Sciatic nerve (tissue), 2 donors: ENCODE measurements at regions not wholly inside any gene's neighbourhood (a gene's known extent, or its start where the extent isn't known, plus 50 kb on each side); places are given as distances from the start of the nearest gene placed in this dataset.

Experiments used
- ATAC-seq: fragments of 200-7000 bp; cut with Tn5 transposase; one replicate; pipeline ENCODE4 v1.9.1; 2020; ENCODE audit warnings: mild to moderate bottlenecking, moderate library complexity
- DNase-seq: peaks from one replicate; pipeline ENCODE4 v3.0.0-alpha.2; 2020; ENCODE audit warnings: low spot score
- intact Hi-C: fragments of 100-400 bp; cut with DNase I; formaldehyde crosslinking; loops from one replicate; pipeline ENCODE4 v1.14.2; 2022
- donor health status: DM: no; HTN: no; CAD: no.
- donor health status: DM: no; HTN: no; CAD: no.

DNA sequence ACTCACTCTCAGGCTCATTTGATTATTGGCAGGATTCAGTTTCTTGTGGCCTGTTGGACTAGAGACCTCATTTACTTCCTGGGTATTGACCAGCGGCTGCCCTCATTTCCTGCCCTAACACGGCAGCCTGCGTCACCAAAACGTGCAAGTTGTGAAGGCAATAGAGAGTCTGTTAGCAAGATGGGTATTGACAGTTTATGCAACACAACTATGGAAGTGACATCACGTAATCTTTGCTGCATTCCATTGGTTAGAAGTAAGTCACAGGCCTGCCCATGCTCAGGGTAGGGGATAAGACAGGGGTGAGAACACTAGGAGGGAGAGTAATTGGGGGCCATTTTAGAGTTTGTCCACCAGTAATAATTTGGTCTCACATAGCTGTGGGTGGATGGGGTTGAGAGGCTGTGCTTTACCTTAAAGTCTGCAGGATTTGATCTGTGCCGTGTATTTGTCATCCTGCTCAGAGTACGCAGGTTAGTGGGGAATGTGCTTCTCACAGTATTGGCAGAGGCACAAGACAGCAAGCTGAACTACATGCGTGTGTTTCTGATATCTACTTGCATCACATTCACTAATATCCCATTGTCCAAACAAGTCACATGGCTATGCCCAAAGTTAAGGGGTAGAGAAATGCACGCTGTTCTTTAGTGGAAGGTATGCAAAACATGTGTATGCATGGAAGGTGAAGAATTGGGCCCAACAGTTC is 83.3 kb downstream of the EDEM1 start:
- DNase-seq, result no peak
- no peak for ATAC-seq
- intact Hi-C loops, result no loop called here

DNA sequence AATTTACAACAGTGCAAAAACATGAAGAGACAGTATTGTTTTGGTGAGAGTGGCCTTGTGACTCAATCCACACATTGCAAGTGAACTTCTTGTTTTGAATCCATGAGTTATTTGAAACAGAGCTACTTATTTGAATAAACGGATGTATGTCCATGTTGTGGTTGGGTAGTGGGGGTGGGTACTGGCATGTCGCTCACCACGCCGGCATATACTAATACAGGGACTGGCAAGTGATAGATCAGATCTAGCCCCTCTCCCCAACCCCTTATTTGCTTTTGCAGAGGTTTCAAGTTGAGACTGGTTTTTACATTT is 83.8 kb downstream of the EDEM1 start:
- intact Hi-C loops, result no loop called here
- DNase-seq, result no peak
- ATAC-seq, result no peak

DNA sequence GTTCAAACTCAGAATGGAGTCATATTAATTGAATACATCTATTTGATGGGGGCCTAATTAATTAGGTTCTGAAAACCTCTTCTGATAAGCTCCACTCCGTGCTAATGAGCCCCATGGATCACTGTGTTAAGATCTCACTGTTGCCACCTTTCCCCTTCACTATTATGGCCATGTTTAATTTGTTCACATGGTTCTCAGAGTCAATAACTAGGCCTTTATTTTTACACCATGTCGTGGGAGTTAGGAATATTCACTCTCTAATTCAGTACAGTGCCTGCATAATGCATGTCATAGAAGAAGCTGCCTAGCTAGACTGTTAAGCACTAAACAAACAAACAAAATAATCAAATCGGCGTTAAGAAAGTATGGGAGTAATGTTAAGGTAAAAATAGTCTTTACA is 84.9 kb downstream of the EDEM1 start:
- ATAC-seq, result no peak
- no peak for DNase-seq
- intact Hi-C loops, result no loop called here

DNA sequence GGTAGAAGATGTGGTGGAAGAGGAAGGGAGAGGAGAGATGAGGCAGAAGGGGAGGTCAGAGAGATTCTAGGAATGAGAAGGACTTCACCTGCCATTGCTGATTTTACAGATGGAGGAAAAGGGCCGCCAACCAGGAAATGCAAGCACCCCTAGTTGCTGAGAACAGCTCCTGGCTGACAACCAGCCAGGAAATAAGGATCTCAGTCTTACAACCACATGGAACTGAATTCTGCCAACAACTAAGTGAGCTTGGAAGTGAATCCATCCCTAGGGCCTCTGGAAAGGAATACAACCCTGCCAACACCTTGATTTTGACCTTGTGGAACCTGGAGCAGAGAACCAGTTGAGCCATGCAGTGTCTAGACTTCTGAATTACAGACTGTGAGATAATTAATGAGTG is 86.6 kb downstream of the EDEM1 start:
- no peak for DNase-seq
- no peak for ATAC-seq
- intact Hi-C loops, result no loop called here

DNA sequence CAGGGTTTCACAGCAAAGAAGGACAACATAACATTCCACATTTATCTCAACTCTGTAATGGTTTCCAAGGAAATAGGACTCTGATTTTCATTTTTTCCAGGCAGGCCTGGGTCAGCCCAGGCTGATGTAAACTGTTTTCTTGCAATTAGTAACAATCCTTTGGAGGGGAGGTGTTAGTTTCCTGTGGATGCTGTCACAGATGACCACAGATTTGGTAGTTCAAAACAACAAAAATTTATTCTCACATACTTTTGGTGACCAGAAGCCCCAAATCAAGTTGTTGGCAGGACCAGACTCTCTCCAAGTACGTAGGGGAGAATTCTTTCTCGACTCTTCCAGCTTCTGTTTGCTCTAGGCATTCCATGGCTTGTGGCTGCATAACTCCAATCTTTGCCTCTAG is 88.0 kb downstream of the EDEM1 start:
- intact Hi-C loops, result no loop called here
- no peak for DNase-seq
- no peak for ATAC-seq

DNA sequence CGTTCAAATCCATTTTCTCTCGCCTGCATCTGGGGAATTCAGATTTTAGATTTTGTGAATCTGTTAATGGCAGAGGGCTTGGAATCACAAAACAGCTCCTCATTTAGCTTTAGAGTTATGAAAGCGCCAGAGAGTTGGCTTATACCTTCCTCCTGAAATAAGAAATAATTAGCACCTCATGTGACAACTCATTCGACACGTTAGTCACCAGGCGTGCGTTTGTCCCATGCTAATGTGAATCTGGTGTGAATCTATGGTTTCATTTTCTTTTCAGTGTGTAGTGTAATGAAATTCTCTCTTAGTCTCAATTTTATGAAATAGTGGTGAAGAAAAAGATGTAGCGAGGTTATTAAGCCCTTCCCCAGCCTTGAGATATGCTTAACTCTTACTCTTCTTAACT is 89.4 kb downstream of the EDEM1 start:
- ATAC-seq, result no peak
- intact Hi-C loops, result no loop called here
- no peak for DNase-seq

DNA sequence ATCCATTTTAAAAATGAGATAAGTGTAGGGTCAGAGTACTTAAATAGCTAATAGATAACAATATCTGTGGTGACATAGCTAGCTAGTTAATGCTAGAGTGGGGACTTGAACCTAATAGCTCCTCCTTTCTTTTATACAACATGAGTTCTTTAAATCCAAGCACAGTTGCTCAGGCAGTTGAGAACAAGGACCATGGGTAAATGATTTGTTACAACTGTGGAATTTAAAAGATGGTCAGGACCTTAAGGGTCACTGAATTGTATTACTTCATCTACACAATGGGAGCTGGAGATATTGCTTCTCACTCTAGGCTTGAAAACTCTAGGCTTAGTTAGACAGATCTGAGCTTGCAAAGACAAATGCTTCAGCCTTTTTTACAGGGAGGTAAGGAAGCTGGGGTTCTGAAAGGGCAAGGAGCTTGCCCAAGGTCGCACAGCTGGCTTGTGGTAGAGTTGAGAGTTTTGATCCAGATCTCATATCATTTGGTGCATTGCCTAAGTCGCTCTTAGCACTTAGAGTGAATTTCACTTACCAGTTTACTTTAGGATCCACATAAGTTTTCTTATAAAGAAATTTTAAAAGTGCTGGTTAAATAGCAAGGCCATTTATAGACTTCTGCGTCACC is 90.2 kb downstream of the EDEM1 start:
- no peak for ATAC-seq
- no peak for DNase-seq

DNA sequence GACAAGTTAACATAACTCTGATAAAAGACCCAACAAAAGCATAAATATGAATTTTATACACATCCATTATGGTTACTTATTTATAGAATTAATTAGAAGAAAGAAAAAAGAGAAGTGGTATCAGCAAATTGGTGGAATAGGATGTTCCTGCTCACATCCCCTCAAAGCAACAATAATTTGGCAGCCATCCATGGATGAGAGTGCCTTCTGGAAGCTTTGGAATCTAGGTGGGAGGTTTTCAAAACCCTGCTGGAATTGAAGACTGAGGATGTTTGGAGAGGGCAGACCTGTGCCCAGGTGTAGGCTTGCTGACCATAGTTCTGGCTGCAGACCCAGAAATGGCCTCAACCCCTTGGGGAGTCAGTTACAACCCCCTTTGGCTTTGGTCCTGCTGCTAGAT is 91.2 kb downstream of the EDEM1 start:
- DNase-seq, result no peak
- no peak for ATAC-seq
- intact Hi-C loops, result no loop called here

More for the DNA sequence above, 90.2 kb downstream of the EDEM1 start:
- intact Hi-C loops, result no loop called here

DNA sequence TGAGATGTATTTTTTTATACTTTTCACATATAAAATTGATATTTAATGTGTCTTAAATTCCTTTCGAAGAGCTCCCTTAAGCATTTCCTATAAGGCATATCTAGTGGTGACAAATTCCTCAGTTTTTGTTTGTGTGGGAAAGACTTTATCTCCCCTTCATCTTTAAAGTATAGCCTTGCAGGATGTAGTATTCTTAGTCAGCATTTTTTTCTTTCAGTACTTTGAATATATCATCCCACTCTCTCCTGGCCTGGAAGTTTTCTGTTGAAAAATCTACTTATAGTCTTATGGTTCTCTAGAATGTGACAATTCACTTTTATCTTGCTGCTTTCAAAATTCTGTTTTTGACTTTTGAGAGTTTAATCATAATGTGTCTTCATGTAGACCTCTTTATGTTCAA is 95.2 kb downstream of the EDEM1 start:
- no peak for DNase-seq
- ATAC-seq, result no peak
- intact Hi-C loops, result no loop called here

DNA sequence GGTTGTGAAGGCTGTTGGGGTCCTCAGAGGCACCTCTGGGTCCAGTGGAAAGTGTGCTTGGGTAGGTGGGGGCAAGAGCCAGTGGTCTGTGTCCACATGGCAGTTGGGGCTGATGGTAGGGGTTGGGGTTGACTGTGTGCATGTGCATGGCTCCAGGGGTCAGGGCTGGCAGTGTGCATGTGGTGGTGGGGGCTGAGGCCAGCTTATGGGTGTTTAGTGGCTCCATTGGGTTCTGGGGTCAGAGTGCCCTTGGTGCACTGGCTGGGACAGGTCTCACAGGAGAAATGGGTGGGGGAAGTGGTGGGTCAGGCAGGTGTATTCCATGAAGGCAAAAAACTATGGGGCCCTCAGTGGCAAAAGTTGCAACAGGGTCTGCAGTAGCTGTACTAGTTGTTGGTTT is 97.9 kb downstream of the EDEM1 start:
- ATAC-seq, result no peak
- no peak for DNase-seq
- intact Hi-C loops, result no loop called here

DNA sequence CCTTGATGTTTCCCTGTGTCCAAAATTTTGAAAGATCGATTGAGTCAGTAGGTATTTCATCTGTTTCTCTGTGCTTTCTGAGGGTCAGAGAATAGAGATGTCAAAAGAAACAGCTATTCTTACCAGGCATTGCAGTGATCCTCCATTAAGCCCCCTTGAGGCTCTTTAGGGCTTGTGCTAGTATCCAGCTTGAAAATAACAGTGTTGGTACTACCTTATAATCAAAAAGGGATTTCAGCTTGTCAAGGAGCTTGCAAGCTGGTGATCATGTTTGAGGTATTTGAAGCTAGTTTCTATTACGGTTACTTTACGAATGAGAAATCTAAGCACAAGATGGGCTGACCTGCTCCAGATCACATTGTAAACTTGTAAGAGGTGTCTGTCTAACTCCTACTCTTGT is 103.4 kb downstream of the EDEM1 start:
- intact Hi-C loops, result no loop called here
- ATAC-seq (no peak), DNase-seq (no peak)

DNA sequence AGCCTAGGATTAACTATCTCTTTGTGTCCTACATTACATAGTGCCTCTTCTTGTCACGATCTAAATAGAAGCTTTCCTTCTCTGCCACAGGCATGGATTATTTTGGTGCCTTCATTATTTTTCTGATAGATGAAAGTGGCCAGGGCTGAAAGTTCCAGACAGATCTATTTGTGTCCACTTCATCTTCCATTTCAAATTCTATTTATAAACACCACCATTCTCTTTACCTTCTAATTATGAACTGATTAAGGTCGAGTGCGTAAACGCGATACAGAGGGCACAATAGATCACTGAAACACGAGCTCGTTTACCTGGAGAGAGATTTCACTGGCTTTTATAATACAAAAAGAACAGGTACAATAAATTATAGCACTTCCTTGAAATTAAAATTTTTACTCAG is 105.0 kb downstream of the EDEM1 start:
- DNase-seq (no peak), ATAC-seq (no peak)
- intact Hi-C loops, result no loop called here

DNA sequence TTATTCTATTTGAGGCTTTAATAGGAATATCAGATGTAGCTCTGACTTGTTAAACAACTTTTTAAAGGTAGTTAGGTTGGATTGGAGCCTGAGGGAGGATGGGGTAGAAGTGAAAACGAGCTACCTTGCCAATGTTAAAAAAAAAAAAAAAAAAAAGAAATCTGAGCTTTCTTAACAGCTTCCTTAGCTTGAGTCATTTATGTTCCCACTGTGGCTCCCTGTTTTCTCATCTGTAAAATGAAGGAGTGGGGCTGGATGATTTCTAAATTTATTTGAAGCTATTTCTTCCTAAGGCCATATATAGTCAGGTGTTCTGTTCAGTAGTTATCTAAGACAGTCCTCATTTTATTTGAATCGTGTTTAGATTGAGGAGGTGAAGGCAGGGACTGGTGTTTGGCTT is 105.7 kb downstream of the EDEM1 start:
- DNase-seq (no peak), ATAC-seq (no peak)
- intact Hi-C loops, result no loop called here

DNA sequence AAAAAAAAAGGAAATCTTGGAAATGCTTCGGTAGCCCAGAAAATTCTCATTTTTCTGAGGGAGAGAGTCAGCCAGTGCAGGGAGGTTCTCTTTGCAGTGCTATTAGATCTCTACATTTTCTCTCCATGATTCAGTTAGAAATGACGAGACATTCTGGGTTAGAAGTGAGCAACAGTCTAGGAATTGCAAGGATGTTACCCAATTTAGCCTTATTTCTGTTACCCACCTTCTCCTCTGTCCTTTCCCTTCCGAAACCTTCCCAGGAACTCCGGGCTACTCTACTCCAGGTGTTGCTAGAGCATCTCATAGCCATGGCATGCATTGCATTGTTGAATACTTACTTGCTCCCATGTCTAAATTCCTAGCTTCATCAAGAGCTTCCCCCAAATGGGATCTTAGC is 106.8 kb downstream of the EDEM1 start:
- no peak for DNase-seq
- ATAC-seq, result no peak
- intact Hi-C loops, result no loop called here

DNA sequence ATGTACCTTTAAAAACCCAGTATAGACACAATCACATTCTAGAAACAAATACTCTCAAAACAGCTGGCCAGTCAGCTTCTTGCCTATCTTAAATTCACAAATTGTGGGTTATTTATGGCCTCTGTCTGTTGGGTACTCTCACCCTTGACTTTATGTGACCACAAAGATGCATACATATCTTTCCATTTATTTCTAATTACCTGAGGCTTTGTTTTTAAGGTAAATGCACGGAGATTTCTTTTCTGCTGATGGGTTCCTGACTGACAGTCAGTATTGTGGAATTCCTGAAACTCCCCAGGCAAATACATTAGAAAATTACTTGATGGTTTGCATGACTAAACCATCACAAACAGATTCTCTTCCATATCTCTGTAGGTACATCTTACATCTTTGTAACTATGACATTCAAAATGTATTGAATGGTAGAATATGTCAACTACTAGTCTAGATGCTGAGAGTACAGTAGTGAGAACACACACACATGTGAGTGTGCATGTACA is 107.7 kb downstream of the EDEM1 start:
- ATAC-seq (no peak), DNase-seq (no peak)
- intact Hi-C loops, result no loop called here

DNA sequence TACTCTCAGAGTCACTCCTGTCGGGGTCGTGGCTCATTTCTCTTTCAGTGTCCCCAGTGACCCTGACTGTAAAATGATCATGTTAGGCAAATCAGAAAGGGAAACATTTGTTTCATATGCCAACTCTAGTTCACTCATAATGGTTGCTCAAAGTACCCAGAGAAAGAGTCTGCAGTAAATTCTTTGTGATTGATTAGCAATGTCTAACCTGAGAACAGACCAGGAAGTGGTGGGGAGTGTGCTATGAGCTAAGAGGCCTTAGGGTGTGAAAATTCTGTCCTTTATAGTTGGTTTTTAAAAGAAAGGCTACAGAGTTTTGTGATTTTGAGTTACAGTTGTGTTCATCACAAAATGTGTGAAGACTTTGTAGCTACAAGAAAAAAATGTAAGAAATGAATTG is 108.9 kb downstream of the EDEM1 start:
- intact Hi-C loops, result no loop called here
- ATAC-seq, result no peak
- DNase-seq, result no peak

DNA sequence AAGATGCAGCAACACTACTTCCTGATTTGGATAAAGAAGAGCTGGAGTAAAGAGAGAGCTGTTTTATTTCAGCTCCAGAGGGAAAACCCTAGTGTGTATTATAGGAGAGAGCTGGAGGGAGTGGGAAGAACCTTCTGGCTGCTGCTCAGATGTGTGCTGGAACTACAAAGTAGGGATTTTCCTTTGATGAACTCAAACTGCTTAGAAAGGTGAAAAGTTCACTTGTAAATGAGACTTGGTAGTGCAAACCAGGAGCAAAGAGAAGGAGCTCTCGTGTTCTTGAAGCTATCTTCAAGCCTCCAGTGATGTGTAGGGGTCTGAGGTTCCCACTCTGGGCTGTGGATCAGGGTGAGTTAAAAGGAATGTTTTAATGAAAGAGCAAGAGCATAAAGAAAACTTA is 110.4 kb downstream of the EDEM1 start:
- no peak for ATAC-seq

DNA sequence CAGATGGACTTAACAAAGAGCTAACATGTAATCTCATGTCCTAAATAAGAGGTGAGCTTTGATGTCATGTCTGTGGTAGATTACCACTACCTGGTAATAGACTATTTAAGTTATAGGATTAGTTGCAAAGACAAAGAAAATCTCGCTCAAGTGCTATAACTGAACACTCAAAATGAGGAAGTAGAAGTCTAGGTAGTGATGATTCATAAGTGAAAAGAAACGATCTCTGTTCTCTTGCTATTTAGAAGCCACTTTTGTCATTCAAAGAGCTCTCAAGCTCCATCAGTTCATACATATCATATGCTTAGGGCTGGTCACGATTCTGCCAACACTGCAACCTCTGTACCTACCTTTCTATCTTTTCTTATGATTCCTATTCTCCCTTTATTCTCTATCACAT is 110.9 kb downstream of the EDEM1 start:
- intact Hi-C loops, result no loop called here
- no peak for DNase-seq
- ATAC-seq, result no peak

More for the DNA sequence above, 110.4 kb downstream of the EDEM1 start:
- intact Hi-C loops, result no loop called here
- DNase-seq, result no peak

DNA sequence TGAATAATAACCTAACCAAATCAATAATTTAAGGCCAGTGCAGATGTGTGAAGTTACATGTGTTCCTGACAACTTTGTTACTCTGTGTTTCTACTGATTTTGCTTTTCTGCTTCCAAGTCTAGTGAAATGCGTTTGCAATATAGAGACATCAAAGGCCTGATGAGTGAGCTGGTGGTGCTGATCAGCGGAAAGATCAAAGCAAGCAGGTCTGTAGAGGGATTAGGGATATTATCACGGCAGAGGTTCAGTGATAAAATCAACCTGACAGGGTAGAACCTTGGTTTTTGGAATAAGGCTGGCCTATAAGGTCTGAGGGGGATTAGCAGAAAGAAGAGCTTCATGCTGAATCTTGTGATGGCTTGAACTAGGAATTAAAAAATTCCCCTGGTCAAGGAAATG is 111.7 kb downstream of the EDEM1 start:
- ATAC-seq, result no peak

DNA sequence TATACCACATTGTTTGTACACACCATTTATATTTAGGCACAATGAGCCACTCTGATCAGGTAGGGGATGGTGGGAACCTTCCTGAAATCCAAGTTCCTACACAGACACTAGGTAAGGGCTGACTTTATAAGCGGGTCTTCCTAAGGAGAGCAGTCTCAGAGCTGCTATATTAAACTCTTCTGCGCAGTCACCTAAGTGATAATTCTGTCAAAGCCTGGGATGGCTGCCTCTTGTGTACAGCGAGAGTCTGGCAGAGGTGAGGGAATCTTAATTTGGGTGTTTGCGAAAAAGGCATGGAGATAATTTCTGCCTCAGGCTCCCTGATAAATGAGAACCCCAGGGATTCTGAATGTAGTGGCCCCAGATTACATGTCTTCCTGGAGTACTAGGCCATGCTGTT is 113.1 kb downstream of the EDEM1 start:
- no peak for ATAC-seq
- DNase-seq, result no peak
- intact Hi-C loops, result no loop called here

More for the DNA sequence above, 111.7 kb downstream of the EDEM1 start:
- no peak for DNase-seq
- intact Hi-C loops, result no loop called here

DNA sequence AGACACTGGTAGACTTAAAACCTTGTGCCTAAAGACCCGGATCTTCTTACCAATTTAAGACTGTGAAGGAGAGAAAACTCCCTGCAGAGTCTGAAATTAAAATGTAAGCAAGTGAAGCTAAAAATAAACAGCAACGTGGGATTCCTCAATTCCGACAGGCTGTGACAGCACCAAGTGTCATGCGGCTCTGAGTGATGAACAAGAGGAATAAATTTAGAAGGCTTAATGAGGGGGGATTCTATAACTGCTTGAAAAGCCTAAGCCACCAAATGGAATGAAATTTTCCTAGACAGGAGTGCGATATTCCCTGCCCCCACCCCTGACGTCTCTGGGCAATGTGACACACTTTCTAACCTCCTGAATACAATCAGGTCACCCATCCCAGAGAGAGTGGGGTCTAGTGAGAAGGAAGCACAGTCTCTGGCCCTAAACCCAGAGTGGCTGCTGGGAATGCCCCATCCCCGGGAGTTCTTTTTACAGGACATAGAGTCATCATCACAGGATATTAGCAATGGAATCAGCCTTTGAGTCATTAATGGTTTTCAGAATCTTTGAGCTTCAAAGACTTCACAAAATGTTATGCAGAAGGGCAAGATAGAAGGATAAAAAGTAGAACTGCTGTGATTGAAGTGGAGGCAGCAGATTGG is 114.3 kb downstream of the EDEM1 start:
- ATAC-seq (no peak), DNase-seq (no peak)
- intact Hi-C loops, result no loop called here
